ELF-1 (cell line): ENCODE measurements at regions not wholly inside any gene's neighbourhood (a gene's known extent, or its start where the extent isn't known, plus 50 kb on each side); places are given as distances from the start of the nearest gene placed in this dataset.

Experiments used
- DNase-seq: peaks from one replicate; pipeline ENCODE4 v3.0.0-alpha.2; 2016; ENCODE audit warnings: low read depth, low spot score

- DNase-seq, result no peak
Observed at GRCh38 chrX:146346102-146346501, 463.5 kb upstream of the CXorf51B start.

- no peak for DNase-seq
Observed at GRCh38 chrX:146351620-146352019, 458.0 kb upstream of the CXorf51B start.

DNA sequence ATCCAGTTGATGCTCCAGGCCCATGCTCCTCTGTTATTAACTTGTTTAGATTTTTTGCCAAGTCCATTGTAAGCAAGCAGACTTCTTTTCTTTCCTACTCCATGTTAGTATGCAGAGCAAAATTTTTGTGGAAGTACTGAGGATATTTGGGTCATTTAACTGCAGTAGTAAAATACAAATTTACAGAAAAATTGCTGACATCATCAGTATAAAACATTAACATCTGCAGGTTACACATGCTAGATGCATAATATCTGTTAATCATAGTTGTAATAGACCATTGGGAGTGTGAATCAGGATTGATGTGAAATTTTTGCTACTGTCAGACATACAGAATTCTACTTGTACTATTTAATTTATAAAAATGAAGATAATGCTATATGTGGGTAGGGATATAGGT is 454.1 kb upstream of the CXorf51B start:
- DNase-seq, result no peak

DNA sequence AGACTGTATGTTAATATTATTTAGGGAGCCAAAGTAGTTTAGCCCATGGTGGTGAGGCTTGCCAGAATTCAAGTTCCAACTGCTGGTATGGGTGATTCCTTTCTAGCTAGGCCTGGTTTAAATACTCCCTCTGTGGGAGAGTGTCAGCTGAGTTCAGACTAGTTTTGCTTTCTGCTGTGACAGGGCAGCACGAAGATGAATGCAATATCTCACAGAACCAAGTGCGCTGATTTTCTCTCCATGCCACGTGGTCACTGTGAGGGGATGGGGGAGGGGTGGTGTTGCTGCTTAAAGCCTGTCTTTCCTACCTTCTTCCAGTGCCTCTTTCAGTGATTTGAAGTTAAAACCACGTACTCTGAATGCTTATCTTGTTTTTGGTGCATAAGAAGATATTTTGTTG is 445.7 kb upstream of the CXorf51B start:
- no peak for DNase-seq

DNA sequence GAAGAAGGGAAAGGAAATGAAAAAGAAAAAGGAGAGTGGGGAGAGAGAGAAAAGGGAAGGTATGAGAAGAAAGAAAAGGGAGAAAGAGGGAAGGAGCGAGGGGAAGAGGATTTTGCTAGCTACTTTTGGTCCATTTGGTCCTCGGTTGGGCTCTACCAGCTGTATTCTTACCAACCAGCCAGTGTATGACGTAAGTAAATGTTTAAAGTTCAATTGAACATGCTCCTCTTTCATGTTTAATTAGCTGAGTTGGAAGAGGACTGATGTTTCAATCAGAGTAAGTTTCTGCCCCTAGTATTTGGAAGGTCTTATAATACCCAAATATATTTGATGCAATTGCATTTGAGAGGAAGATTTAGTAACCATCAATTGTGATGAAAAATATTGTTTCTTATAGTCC is 424.0 kb upstream of the CXorf51B start:
- DNase-seq, result no peak

GRCh38 chrX:146396409-146396808 is 413.2 kb upstream of the CXorf51B start:
- peak; percentile 32 for DNase-seq

DNA sequence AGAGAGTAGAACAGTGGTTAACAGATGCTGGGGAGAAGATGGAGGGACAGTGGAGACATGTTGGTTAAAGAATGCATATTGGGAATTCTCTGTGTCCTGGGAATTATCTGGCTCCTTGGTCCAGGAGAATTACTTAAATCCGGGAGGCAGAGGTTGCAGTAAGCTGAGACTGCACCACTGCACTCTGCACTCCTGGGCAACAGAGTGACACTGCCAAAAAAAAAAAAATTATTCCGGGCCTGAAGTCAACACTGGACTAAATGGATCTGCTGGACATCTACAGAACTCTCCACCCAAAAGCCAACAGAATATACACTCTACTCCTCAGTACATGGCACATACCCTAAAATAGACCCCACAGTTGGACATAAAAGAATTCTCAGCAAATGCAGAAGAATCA is 400.0 kb upstream of the CXorf51B start:
- DNase-seq, result no peak

DNA sequence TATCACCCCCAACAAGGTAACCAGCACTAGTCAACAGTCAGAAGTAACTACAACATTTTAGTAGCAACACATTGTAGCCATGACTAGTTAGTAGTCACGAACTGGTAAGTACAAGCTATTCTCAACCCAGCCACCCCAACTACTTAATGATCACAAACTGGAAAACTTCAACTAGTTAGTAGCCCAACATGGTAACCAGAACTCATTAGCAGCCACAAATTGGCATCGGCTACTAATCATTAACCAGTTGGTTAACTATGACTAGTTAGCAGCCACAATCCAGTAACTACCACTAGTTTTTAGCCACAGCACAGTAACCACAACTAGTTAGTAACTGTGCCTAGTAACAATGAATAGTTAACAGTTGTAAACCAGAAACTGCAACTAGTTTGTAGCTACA is 385.1 kb upstream of the CXorf51B start:
- no peak for DNase-seq

GRCh38 chrX:146433771-146434170 is 375.8 kb upstream of the CXorf51B start:
- DNase-seq, result no peak

GRCh38 chrX:146435472-146435871 is 374.1 kb upstream of the CXorf51B start:
- no peak for DNase-seq

DNA sequence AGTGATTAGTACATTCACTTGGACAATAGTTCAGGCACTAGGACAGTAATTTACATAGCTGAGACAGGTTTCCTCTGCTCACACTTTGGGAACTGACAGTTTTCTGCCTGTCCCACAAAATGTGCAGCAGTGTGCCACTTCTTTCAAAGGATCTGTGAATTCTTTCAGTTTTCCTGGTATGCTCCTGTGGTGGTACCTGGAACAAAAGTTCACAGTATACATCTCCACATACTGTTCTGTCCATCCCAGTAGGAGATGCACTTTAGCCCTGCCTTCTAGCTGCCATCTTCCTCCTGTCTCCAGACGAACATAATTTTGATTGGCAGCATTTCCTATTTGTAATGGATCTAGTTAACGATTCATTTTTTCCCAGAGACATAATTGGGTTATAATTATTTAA is 360.8 kb upstream of the CXorf51B start:
- no peak for DNase-seq

GRCh38 chrX:146449243-146449642 is 360.3 kb upstream of the CXorf51B start:
- no peak for DNase-seq

DNA sequence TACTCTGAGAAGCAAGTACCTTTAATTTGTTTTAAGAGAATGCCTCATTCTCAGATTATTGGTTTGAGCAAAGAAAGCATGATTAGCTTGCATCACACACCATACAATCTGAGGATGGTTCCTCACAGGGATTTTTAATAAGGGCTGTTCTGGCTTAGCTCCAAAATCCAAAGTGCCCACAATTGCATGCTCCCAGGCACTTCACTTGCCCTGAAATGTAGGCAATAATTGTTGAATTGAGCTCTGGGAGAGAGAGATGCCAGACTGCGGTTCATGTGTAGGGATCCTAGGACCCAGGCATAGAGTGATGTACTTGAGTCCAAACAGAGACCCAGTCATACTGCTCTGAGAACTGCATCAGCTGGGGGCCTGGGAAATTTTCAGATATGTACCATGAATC is 358.4 kb upstream of the CXorf51B start:
- DNase-seq, result no peak

DNA sequence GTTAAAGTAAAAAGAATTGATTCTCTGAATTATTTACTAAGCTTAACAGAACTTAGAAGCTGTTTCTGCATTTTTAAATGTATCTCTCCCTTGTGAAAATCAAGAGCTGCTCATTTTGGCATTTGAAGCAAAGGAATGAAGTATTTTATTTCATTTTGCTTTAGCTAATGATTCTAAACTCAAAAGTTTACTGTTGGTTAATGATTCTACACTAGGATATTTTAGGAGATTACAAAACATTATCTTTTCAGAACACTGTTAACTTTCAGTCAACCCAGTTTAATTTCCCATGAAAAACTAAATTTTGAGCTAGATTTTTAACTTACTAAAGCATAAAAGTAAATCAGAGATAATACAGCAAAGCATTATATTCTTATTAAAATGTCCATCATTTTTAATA is 355.2 kb upstream of the CXorf51B start:
- no peak for DNase-seq

- DNase-seq, result no peak
Observed at GRCh38 chrX:146456058-146456457, 353.5 kb upstream of the CXorf51B start.

DNA sequence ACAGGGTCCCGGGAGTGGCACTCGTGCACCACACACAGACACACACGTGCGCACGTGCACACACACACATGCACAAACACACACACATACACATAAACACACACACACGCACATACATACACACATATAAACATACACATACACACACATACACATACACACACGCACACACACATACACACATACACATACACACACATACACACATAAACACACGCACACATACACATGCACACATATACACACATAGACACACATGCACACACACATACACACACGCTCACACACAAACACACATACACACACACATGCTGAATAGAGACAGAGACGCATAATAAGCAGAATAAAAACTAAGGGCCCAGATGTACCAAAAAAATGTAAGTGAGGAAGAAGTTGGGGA is 332.2 kb upstream of the CXorf51B start:
- DNase-seq, result no peak

DNA sequence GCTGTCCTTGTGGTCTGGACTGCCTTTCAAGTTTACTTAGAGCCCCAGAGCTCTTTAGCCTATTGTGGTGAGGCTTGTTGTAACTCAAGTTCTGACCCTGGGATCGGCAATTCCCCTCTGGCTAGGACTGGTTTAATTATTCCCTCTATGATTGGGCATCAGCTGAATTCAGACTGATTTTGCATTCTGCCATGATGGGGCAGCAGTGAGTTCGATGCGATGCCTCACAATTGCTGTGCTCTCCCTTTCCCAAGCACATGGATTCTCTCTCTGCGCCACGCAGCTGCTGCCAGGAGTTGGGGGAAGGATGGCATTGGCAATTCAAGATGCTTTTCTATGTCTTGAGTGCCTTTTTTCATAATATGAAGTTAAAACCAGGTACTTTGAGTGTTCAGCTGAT is 327.8 kb upstream of the CXorf51B start:
- DNase-seq, result peak; percentile 6
